22Rv1 (cell line): ENCODE measurements at regions not wholly inside any gene's neighbourhood (a gene's known extent, or its start where the extent isn't known, plus 50 kb on each side); places are given as distances from the start of the nearest gene placed in this dataset.

Source experiments
- CTCF ChIP-seq: fragments of 450-650 bp; IDR thresholded peaks from 2 replicates; pipeline ENCODE4 v1.5.1; 2017; ENCODE audit warnings: mild to moderate bottlenecking
- ZFX ChIP-seq: fragments of 450-650 bp; IDR thresholded peaks from 2 replicates; pipeline ENCODE4 v1.6.1; 2017; ENCODE audit warnings: antibody characterized with exemption, borderline replicate concordance

- TF ChIP-seq CTCF (no peak), ZFX (no peak)
Measured at GRCh38 chr1:4562321-4562720, 92.1 kb upstream of the AJAP1 start.
